ENCODE measurements at regions not wholly inside any gene's neighbourhood (a gene's known extent, or its start where the extent isn't known, plus 50 kb on each side); places are given as distances from the start of the nearest gene placed in this dataset.

DNA sequence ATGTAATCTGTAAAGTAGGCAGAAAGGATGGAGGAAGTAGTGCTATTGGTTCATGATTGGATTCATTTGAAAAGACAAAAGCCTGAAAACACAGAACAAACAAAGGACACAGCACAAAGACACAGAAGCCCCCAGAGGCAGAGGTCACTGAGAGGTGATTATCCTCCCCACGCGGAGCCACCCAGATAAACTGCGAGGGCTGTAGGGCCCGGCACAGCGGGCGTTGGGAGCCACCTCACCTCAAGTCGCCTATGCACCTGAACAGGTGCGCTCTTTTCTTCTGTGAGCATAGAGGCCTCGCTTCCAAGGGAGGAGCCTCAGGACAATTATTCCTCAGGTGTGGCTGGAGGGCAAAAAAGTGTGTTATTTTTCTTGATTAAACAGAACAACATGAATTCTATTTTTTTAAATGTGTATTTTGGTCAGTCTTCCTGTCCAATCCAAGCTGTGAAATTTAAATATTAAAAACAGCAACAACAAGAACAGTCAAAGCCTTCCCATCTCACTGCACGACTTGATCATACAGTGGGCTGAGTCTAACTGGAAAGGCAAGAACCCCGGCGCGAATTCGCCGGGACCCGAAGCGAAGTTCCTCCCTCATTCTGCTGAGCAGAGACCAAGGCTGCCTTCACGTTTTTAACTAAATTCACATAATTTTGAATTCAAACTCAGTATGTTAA lies 205.3 kb downstream of the THBS2 start:
- no peak for TF ChIP-seq POLR2AphosphoS5 (IDR thresholded peaks at IDR 0.05)
- TF ChIP-seq, protein P1, sequence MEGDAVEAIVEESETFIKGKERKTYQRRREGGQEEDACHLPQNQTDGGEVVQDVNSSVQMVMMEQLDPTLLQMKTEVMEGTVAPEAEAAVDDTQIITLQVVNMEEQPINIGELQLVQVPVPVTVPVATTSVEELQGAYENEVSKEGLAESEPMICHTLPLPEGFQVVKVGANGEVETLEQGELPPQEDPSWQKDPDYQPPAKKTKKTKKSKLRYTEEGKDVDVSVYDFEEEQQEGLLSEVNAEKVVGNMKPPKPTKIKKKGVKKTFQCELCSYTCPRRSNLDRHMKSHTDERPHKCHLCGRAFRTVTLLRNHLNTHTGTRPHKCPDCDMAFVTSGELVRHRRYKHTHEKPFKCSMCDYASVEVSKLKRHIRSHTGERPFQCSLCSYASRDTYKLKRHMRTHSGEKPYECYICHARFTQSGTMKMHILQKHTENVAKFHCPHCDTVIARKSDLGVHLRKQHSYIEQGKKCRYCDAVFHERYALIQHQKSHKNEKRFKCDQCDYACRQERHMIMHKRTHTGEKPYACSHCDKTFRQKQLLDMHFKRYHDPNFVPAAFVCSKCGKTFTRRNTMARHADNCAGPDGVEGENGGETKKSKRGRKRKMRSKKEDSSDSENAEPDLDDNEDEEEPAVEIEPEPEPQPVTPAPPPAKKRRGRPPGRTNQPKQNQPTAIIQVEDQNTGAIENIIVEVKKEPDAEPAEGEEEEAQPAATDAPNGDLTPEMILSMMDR (IDR thresholded peaks at IDR 0.05): no peak

All from gastroesophageal sphincter (tissue), 3 donors.